Peyer's patch (tissue), 4 donors: ENCODE measurements at regions not wholly inside any gene's neighbourhood (a gene's known extent, or its start where the extent isn't known, plus 50 kb on each side); places are given as distances from the start of the nearest gene placed in this dataset.

Source experiments
- CTCF ChIP-seq, 6 experiments: fragments of 450-650 bp in 4 of 6; fragments of 200-600 bp in 2 of 6; sonication (generic) in 1 of 6; IDR thresholded peaks; one replicate each; pipeline ENCODE4 v1.5.1; 2017 to 2019; ENCODE audit warnings: antibody characterized with exemption in 6 of 6, mild to moderate bottlenecking in 3 of 6, moderate library complexity in 1 of 6
- POLR2A ChIP-seq, 2 donors: fragments of 450-650 bp; IDR thresholded peaks; one replicate each; pipeline ENCODE4 v1.5.1; 2017; ENCODE audit warnings: antibody characterized with exemption in 2 of 2, mild to moderate bottlenecking in 2 of 2, moderate library complexity in 2 of 2

- no peak for TF ChIP-seq CTCF (IDR thresholded peaks at IDR 0.05)
- no peak for TF ChIP-seq POLR2A (IDR thresholded peaks at IDR 0.05)
Measured at GRCh38 chr9:84419031-84419602, 78.6 kb upstream of the SLC28A3 start.
